ENCODE measurements at regions not wholly inside any gene's neighbourhood (a gene's known extent, or its start where the extent isn't known, plus 50 kb on each side); places are given as distances from the start of the nearest gene placed in this dataset.

DNA sequence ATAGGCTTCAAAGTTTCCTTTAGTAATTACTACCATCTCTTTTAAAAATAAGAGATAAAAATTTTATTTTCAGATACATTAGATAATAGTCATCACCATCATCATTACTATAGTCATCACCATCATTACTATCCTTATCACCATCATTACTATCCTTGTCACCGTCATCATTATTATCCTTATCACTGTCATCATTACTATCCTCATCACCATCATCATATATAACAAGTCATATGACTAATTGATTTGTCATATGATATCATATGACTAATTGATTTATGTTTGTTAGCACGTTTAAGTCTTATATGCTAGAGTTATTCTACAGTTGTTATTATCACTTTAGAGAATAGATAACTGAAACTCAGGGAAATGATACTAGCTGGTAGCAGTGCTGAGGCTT lies 382.1 kb upstream of the CDH18 start:
- H3K4me1 ChIP-seq: no peaks in the 10 kb centered on the region
- WGBS, 4 donors: 65 to 79% (median 75%) methylated on average over 2 of the region's 2 CpGs
- no peaks in the 10 kb centered on the region for H3K27me3 ChIP-seq
- ATAC-seq (no peak), DNase-seq (no peak)
- no peak overlapping the region for H3K27ac ChIP-seq
- intact Hi-C loops (cut with DNase I): no loop called here
- H3K36me3 ChIP-seq: no peaks in the 10 kb centered on the region
- no peak overlapping the region for H3K4me3 ChIP-seq
- TF ChIP-seq, protein P1, sequence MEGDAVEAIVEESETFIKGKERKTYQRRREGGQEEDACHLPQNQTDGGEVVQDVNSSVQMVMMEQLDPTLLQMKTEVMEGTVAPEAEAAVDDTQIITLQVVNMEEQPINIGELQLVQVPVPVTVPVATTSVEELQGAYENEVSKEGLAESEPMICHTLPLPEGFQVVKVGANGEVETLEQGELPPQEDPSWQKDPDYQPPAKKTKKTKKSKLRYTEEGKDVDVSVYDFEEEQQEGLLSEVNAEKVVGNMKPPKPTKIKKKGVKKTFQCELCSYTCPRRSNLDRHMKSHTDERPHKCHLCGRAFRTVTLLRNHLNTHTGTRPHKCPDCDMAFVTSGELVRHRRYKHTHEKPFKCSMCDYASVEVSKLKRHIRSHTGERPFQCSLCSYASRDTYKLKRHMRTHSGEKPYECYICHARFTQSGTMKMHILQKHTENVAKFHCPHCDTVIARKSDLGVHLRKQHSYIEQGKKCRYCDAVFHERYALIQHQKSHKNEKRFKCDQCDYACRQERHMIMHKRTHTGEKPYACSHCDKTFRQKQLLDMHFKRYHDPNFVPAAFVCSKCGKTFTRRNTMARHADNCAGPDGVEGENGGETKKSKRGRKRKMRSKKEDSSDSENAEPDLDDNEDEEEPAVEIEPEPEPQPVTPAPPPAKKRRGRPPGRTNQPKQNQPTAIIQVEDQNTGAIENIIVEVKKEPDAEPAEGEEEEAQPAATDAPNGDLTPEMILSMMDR (IDR thresholded peaks at IDR 0.05): no peak
- no peak for TF ChIP-seq POLR2A (IDR thresholded peaks at IDR 0.05)
- no peaks in the 10 kb centered on the region for H3K9me3 ChIP-seq

- WGBS, 4 donors: 59 to 70% (median 67%) methylated on average over 3 of the region's 3 CpGs
- Histone ChIP-seq H3K9me3 (no peaks in the 10 kb centered on the region), H3K27me3 (no peaks in the 10 kb centered on the region), H3K36me3 (no peaks in the 10 kb centered on the region), H3K4me3 (no peak overlapping the region), H3K4me1 (no peaks in the 10 kb centered on the region), H3K27ac (no peak overlapping the region)
- TF ChIP-seq, protein P1 (IDR thresholded peaks at IDR 0.05): no peak
- TF ChIP-seq POLR2A (IDR thresholded peaks at IDR 0.05): no peak
- ATAC-seq: no peak
- no peak for DNase-seq
- intact Hi-C loops (cut with DNase I): no loop called here
Observed at GRCh38 chr5:20369518-20369885, 381.5 kb upstream of the CDH18 start.

DNA sequence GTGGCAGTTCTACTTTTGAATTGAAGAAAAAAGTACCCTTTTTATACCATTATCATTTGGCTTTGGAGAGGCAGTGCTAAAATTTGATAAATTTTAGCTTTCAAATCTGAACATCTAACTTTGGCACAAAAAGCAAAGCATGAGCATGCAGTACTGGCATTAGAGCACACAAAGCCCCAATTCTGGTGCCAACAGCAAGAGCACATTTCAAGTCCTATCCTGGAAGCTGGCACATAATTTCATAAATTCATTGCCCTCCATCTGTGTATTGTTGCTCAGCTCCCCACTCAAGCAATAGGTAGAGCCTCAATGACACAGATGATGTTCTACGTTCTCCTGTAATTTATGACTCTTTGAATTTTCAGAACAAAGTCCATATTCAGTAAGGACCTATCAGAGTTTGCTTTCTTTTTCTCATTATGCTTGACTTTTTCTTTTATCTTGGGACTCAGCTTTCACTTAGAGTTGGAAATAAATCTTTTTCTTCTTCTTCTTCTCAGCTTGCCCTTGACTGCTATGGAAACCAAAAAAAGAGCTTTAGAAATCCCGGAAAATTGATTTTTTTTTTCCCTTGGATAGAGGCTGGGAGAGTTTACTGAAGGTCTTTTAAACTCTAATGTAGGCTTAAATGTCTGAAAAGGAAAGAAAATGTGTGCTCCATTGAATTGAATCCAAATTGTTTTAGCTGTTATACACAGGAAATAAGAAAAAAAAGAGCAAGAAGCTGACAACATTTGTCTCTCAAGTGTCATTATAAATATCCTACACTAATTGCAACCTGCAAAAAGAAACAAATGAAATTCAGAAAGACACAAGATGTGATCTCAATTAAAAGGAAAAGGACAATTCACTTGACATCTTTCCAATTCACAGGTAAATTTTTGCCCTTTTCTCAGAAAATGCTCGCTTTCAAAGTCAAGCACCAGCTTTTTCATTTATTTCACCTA lies 380.8 kb upstream of the CDH18 start:
- Histone ChIP-seq H3K4me1 (no peaks in the 10 kb centered on the region), H3K36me3 (no peaks in the 10 kb centered on the region), H3K27ac (no peak overlapping the region), H3K4me3 (no peak overlapping the region), H3K9me3 (no peaks in the 10 kb centered on the region), H3K27me3 (no peaks in the 10 kb centered on the region)
- ATAC-seq: no peak
- DNase-seq: no peak
- intact Hi-C loops (cut with DNase I): no loop called here
- WGBS, 4 donors: 66 to 83% (median 73%) methylated on average over 3 of the region's 3 CpGs
- TF ChIP-seq POLR2A (IDR thresholded peaks at IDR 0.05): no peak
- TF ChIP-seq, protein P1 (IDR thresholded peaks at IDR 0.05): no peak

- intact Hi-C loops (cut with DNase I): no loop called here
- no peak for DNase-seq
- Histone ChIP-seq H3K4me1 (no peaks in the 10 kb centered on the region), H3K36me3 (no peaks in the 10 kb centered on the region), H3K27me3 (no peaks in the 10 kb centered on the region), H3K4me3 (no peak overlapping the region), H3K27ac (no peak overlapping the region), H3K9me3 (no peaks in the 10 kb centered on the region)
- 75 to 82% (median 80%) methylated on average over 5 of the region's 5 CpGs for WGBS, 4 donors
- ATAC-seq: no peak
- no peak for TF ChIP-seq POLR2A (IDR thresholded peaks at IDR 0.05)
- TF ChIP-seq, protein P1 (IDR thresholded peaks at IDR 0.05): no peak
Observed at GRCh38 chr5:20367178-20367577, 379.2 kb upstream of the CDH18 start.
